ENCODE measurements at regions not wholly inside any gene's neighbourhood (a gene's known extent, or its start where the extent isn't known, plus 50 kb on each side); places are given as distances from the start of the nearest gene placed in this dataset.

GRCh38 chrX:118183606-118184005 lies 67.0 kb upstream of the KLHL13 start:
- peak overlapping the region in 2 of 11 experiments; percentile 2 to 25; a peak in 3 of 22 replicates for H3K4me2 ChIP-seq
- H3K4me3 ChIP-seq: no peak overlapping the region
- peaks cover 0 to 17% (median 8%) of the 10 kb centered on the region in 11 experiments; a peak in 5 of 22 replicates for H3K9me3 ChIP-seq (replicated peaks in 1 of 11)
- no peak overlapping the region for H3K27ac ChIP-seq
- no peaks in the 10 kb centered on the region for H3K27me3 ChIP-seq
- no peak overlapping the region for H3K9ac ChIP-seq
- no peaks in the 10 kb centered on the region for H4K20me1 ChIP-seq
- TF ChIP-seq Cebpa-rat (IDR thresholded peaks at IDR 0.05): no peak
- peaks cover 0 to 20% (median 6%) of the 10 kb centered on the region in 10 experiments; a peak in 14 of 20 replicates for H3K4me1 ChIP-seq
- H3K36me3 ChIP-seq: no peaks in the 10 kb centered on the region

GRCh38 chrX:118187100-118187499 lies 70.5 kb upstream of the KLHL13 start:
- no peak overlapping the region for H3K27ac ChIP-seq

GRCh38 chrX:118189000-118189399 lies 72.4 kb upstream of the KLHL13 start:
- Histone ChIP-seq H3K9ac (no peak overlapping the region), H3K9me3 (replicated peaks in 1 of 11) (peaks cover 0 to 14% (median 4%) of the 10 kb centered on the region in 11 experiments; a peak in 5 of 22 replicates), H3K4me3 (no peak overlapping the region), H3K27me3 (peaks cover 0 to 5% (median 0%) of the 10 kb centered on the region in 11 experiments; a peak in 1 of 22 replicates), H3K4me2 (peak overlapping the region in 9 of 11 experiments; percentile 13 to 81 (median 49); a peak in 14 of 22 replicates), H4K20me1 (no peaks in the 10 kb centered on the region), H3K36me3 (no peaks in the 10 kb centered on the region), H3K4me1 (peaks cover 0 to 34% (median 23%) of the 10 kb centered on the region in 10 experiments; a peak in 15 of 20 replicates), H3K27ac (no peak overlapping the region)
- TF ChIP-seq Cebpa-rat (IDR thresholded peaks at IDR 0.05): no peak

More at GRCh38 chrX:118187100-118187499, 70.5 kb upstream of the KLHL13 start:
- no peak for TF ChIP-seq Cebpa-rat (IDR thresholded peaks at IDR 0.05)
- no peak overlapping the region for H3K9ac ChIP-seq
- no peaks in the 10 kb centered on the region for H4K20me1 ChIP-seq
- peaks cover 0 to 20% (median 8%) of the 10 kb centered on the region in 11 experiments; a peak in 5 of 22 replicates for H3K9me3 ChIP-seq (replicated peaks in 1 of 11)
- H3K27me3 ChIP-seq: peaks cover 0 to 5% (median 0%) of the 10 kb centered on the region in 11 experiments; a peak in 1 of 22 replicates
- no peaks in the 10 kb centered on the region for H3K36me3 ChIP-seq
- H3K4me2 ChIP-seq: no peak overlapping the region
- H3K4me1 ChIP-seq: peaks cover 0 to 40% (median 23%) of the 10 kb centered on the region in 10 experiments; a peak in 15 of 20 replicates
- H3K4me3 ChIP-seq: no peak overlapping the region

GRCh38 chrX:118189628-118190027 lies 73.0 kb upstream of the KLHL13 start:
- no peak overlapping the region for H3K27ac ChIP-seq

GRCh38 chrX:118197730-118198129 lies 81.1 kb upstream of the KLHL13 start:
- H3K9me3 ChIP-seq (replicated peaks in 1 of 11): no peaks in the 10 kb centered on the region
- H3K4me1 ChIP-seq: no peaks in the 10 kb centered on the region
- H3K4me2 ChIP-seq: no peak overlapping the region
- no peaks in the 10 kb centered on the region for H3K36me3 ChIP-seq
- H3K27me3 ChIP-seq: no peaks in the 10 kb centered on the region
- H3K27ac ChIP-seq: no peak overlapping the region
- no peak for TF ChIP-seq Cebpa-rat (IDR thresholded peaks at IDR 0.05)
- H4K20me1 ChIP-seq: no peaks in the 10 kb centered on the region
- H3K9ac ChIP-seq: no peak overlapping the region
- no peak overlapping the region for H3K4me3 ChIP-seq

More at GRCh38 chrX:118189628-118190027, 73.0 kb upstream of the KLHL13 start:
- Histone ChIP-seq H3K4me2 (peak overlapping the region in 8 of 11 experiments; percentile 39 to 81 (median 57); a peak in 13 of 22 replicates), H3K9ac (no peak overlapping the region), H4K20me1 (no peaks in the 10 kb centered on the region), H3K4me1 (peaks cover 0 to 32% (median 23%) of the 10 kb centered on the region in 10 experiments; a peak in 15 of 20 replicates), H3K4me3 (no peak overlapping the region), H3K36me3 (no peaks in the 10 kb centered on the region), H3K9me3 (replicated peaks in 1 of 11) (peaks cover 0 to 7% (median 0%) of the 10 kb centered on the region in 11 experiments; a peak in 4 of 22 replicates), H3K27me3 (peaks cover 0 to 5% (median 0%) of the 10 kb centered on the region in 11 experiments; a peak in 1 of 22 replicates)
- no peak for TF ChIP-seq Cebpa-rat (IDR thresholded peaks at IDR 0.05)

GRCh38 chrX:118198577-118198976 lies 82.0 kb upstream of the KLHL13 start:
- H3K4me3 ChIP-seq: no peak overlapping the region
- H3K9ac ChIP-seq: no peak overlapping the region
- H3K36me3 ChIP-seq: no peaks in the 10 kb centered on the region
- no peak overlapping the region for H3K4me2 ChIP-seq
- H3K4me1 ChIP-seq: no peaks in the 10 kb centered on the region
- H3K27me3 ChIP-seq: no peaks in the 10 kb centered on the region
- H3K9me3 ChIP-seq (replicated peaks in 1 of 11): no peaks in the 10 kb centered on the region
- H4K20me1 ChIP-seq: no peaks in the 10 kb centered on the region
- no peak for TF ChIP-seq Cebpa-rat (IDR thresholded peaks at IDR 0.05)
- no peak overlapping the region for H3K27ac ChIP-seq

- Histone ChIP-seq H3K9ac (no peak overlapping the region), H3K9me3 (replicated peaks in 1 of 11) (no peaks in the 10 kb centered on the region), H3K4me2 (no peak overlapping the region), H3K4me3 (no peak overlapping the region), H4K20me1 (no peaks in the 10 kb centered on the region), H3K36me3 (no peaks in the 10 kb centered on the region), H3K4me1 (no peaks in the 10 kb centered on the region), H3K27ac (no peak overlapping the region), H3K27me3 (no peaks in the 10 kb centered on the region)
- TF ChIP-seq Cebpa-rat (IDR thresholded peaks at IDR 0.05): no peak
Observed at GRCh38 chrX:118199997-118200396, 83.4 kb upstream of the KLHL13 start.

GRCh38 chrX:118205421-118206395 lies 89.1 kb upstream of the KLHL13 start:
- no peaks in the 10 kb centered on the region for H3K36me3 ChIP-seq
- no peak overlapping the region for H3K9ac ChIP-seq
- peaks cover 0 to 42% (median 0%) of the 10 kb centered on the region in 11 experiments; a peak in 5 of 22 replicates for H3K27me3 ChIP-seq
- H3K4me3 ChIP-seq: no peak overlapping the region
- H3K9me3 ChIP-seq (replicated peaks in 1 of 11): no peaks in the 10 kb centered on the region
- no peaks in the 10 kb centered on the region for H3K4me1 ChIP-seq
- TF ChIP-seq Cebpa-rat (IDR thresholded peaks at IDR 0.05): no peak
- no peaks in the 10 kb centered on the region; a peak in 1 of 22 replicates for H4K20me1 ChIP-seq
- H3K4me2 ChIP-seq: no peak overlapping the region
- H3K27ac ChIP-seq: no peak overlapping the region

GRCh38 chrX:118207831-118208453 lies 91.3 kb upstream of the KLHL13 start:
- Histone ChIP-seq H3K4me1 (peaks cover 17 to 20% (median 19%) of the 10 kb centered on the region in 10 experiments), H3K9me3 (replicated peaks in 1 of 11) (no peaks in the 10 kb centered on the region), H3K27ac (no peak overlapping the region), H3K36me3 (no peaks in the 10 kb centered on the region), H3K4me2 (no peak overlapping the region), H4K20me1 (peaks cover 0 to 13% (median 0%) of the 10 kb centered on the region in 11 experiments; a peak in 5 of 22 replicates), H3K4me3 (no peak overlapping the region), H3K9ac (no peak overlapping the region), H3K27me3 (peaks cover 0 to 60% (median 0%) of the 10 kb centered on the region in 11 experiments; a peak in 5 of 22 replicates)
- TF ChIP-seq Cebpa-rat (IDR thresholded peaks at IDR 0.05): no peak
